Tibial artery (tissue), 4 donors: ENCODE measurements at regions not wholly inside any gene's neighbourhood (a gene's known extent, or its start where the extent isn't known, plus 50 kb on each side); places are given as distances from the start of the nearest gene placed in this dataset.

Experiments
- DNase-seq, 2 donors: peaks; one replicate each; pipeline ENCODE4 v3.0.0-alpha.2; 2019
- H3K27ac ChIP-seq, 2 donors: fragments of 200-600 bp; sonication (generic) in 1 of 2; 1 replicate in 1 of 2; 2 replicates in 1 of 2; pipeline ENCODE4 v1.5.1; 2018 to 2019; ENCODE audit warnings: mild to moderate bottlenecking in 1 of 2
- H3K27me3 ChIP-seq, 2 donors: fragments of 200-600 bp; sonication (generic) in 1 of 2; one replicate each; pipeline versions ENCODE4 v1.5.1 to v1.6.0; 2016 to 2019
- H3K36me3 ChIP-seq, 3 donors: fragments of 200-600 bp; sonication (generic) in 2 of 3; one replicate each; pipeline ENCODE4 v1.5.1; 2016 to 2019; ENCODE audit warnings: mild to moderate bottlenecking in 2 of 3
- H3K4me1 ChIP-seq, 4 donors: fragments of 200-600 bp; sonication (generic) in 2 of 4; 1 replicate in 3 of 4; 2 replicates in 1 of 4; pipeline ENCODE4 v1.5.1; 2016 to 2019
- H3K4me3 ChIP-seq, 2 donors: fragments of 200-600 bp; sonication (generic) in 1 of 2; 1 replicate in 1 of 2; 2 replicates in 1 of 2; pipeline ENCODE4 v1.5.1; 2018 to 2019; ENCODE audit warnings: mild to moderate bottlenecking in 2 of 2
- H3K9me3 ChIP-seq, 3 donors: fragments of 200-600 bp; sonication (generic) in 1 of 3; one replicate each; pipeline ENCODE4 v1.5.1; 2016 to 2019
- CTCF ChIP-seq, 2 experiments: fragments of 200-600 bp in 1 of 2; fragments of 450-650 bp in 1 of 2; IDR thresholded peaks; one replicate each; pipeline ENCODE4 v1.5.1; 2017 to 2019; ENCODE audit warnings: antibody characterized with exemption in 2 of 2, mild to moderate bottlenecking in 1 of 2, moderate library complexity in 1 of 2
- intact Hi-C: fragments of 100-400 bp; cut with DNase I; formaldehyde crosslinking; loops from one replicate; pipeline ENCODE4 v1.15.0; 2023; ENCODE audit warnings: low total_unique reads

- Histone ChIP-seq H3K9me3 (no peaks in the 10 kb centered on the region), H3K27me3 (no peaks in the 10 kb centered on the region), H3K36me3 (no peaks in the 10 kb centered on the region), H3K27ac (no peak overlapping the region), H3K4me1 (no peaks in the 10 kb centered on the region), H3K4me3 (no peak overlapping the region)
- no peak for DNase-seq
- no peak for TF ChIP-seq CTCF (IDR thresholded peaks at IDR 0.05)
- intact Hi-C loops: no loop called here
These were observed 317.6 kb upstream of the MME start for GRCh38 chr3:154762486-154762885.

DNA sequence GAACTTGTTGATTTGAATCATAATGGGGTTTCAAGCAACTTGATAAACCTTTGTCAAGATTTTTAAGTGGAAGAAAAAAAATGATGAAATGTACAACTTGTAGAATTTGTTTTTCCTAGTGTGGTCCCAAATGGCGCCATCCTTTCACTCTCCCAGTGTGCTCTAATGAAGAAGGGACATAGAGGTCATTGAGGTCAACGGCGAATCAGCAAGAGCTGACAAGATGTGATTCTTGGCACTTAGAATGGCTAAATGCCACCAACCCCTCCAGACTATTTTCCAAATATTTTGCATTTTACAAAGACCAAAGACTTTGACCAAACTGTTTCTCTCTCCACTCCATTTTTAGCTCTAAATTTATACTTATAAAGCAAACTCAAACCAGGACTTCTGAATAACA, 320.2 kb upstream of the MME start:
- intact Hi-C loops: loop anchor here (10.0 kb wide), 1 partner anchor 565 kb away; no protein-coding TSS in a partner anchor
- Histone ChIP-seq H3K27ac (no peak overlapping the region), H3K27me3 (no peaks in the 10 kb centered on the region), H3K4me3 (no peak overlapping the region), H3K36me3 (no peaks in the 10 kb centered on the region), H3K9me3 (no peaks in the 10 kb centered on the region), H3K4me1 (no peaks in the 10 kb centered on the region)
- no peak for DNase-seq
- TF ChIP-seq CTCF (IDR thresholded peaks at IDR 0.05): no peak

DNA sequence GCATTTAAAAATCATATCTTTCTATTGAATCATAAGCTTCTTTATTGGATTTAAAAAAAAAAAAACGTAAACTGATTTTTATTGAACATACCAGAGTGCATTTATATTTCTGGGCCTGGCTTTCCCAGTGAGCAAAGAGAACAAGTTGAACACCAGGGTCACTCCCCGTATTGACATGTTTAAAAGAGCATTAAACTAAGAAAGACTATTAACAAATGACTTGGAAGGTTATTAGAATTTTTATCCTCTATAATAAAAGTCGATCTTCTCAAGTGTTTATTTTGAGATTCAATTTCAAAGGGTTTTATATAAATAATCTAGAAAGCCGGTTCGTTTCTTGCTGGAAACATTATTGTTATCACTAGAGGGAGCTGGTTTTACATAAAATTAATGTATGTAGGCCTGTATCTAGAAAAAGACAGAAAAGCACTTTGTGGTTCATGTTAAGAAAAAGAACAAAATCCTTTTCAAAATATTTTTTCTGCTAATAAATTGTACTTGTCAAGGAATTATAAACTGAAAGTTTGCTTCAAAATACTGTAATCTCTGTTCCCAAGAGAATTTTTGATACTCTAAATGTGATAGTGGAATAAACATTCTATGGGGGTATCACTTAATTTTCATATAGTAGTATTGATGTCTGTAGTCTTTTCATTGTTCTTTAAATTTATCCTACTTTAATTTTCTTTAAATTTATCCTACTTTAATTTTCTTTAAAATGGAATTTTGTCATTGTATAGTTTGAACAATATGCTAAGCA, 321.8 kb upstream of the MME start:
- intact Hi-C loops: loop anchor here (10.0 kb wide), 1 partner anchor 567 kb away; no protein-coding TSS in a partner anchor
- no peaks in the 10 kb centered on the region for H3K36me3 ChIP-seq
- H3K27me3 ChIP-seq: no peaks in the 10 kb centered on the region
- H3K27ac ChIP-seq: no peak overlapping the region
- TF ChIP-seq CTCF (IDR thresholded peaks at IDR 0.05): peak; percentile 35 to 46
- DNase-seq: no peak
- H3K4me3 ChIP-seq: no peak overlapping the region
- no peaks in the 10 kb centered on the region for H3K9me3 ChIP-seq
- no peaks in the 10 kb centered on the region for H3K4me1 ChIP-seq

DNA sequence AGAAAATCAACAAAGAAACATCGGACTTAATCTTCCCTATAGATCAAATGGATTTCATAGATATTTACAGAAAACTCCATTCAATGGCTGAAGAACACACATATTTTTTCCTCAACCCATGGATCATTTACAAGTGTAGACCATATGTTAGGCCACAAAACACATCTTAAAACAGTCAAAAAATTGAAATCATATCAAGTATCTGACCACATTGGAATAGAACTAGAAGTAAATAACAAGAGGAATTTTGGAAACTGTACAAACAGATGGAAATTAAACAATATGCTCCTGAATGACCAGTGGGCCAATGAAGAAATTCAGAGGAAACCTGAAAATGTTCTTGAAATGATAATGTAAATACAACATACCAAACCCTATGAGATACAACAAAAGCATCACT, 323.1 kb upstream of the GPR149 start:
- no peak for TF ChIP-seq CTCF (IDR thresholded peaks at IDR 0.05)

GRCh38 chr3:154749514-154749913, 319.5 kb upstream of the GPR149 start:
- no peak overlapping the region for H3K27ac ChIP-seq
- no peak overlapping the region for H3K4me3 ChIP-seq
- intact Hi-C loops: no loop called here
- no peaks in the 10 kb centered on the region for H3K36me3 ChIP-seq
- H3K4me1 ChIP-seq: no peaks in the 10 kb centered on the region
- H3K27me3 ChIP-seq: peaks cover 0 to 3% of the 10 kb centered on the region in 2 donors
- H3K9me3 ChIP-seq: no peaks in the 10 kb centered on the region
- TF ChIP-seq CTCF (IDR thresholded peaks at IDR 0.05): no peak
- DNase-seq: no peak

More for the DNA sequence above, 323.1 kb upstream of the GPR149 start:
- peaks cover 0 to 3% of the 10 kb centered on the region in 2 donors for H3K27me3 ChIP-seq
- intact Hi-C loops: loop anchor here (10.0 kb wide), 1 partner anchor 572 kb away; no protein-coding TSS in a partner anchor
- H3K4me1 ChIP-seq: no peaks in the 10 kb centered on the region
- no peak overlapping the region for H3K27ac ChIP-seq
- no peaks in the 10 kb centered on the region for H3K9me3 ChIP-seq
- no peaks in the 10 kb centered on the region for H3K36me3 ChIP-seq
- DNase-seq: no peak
- no peak overlapping the region for H3K4me3 ChIP-seq
